SU-DHL-6 (cell line): ENCODE measurements at regions not wholly inside any gene's neighbourhood (a gene's known extent, or its start where the extent isn't known, plus 50 kb on each side); places are given as distances from the start of the nearest gene placed in this dataset.

Source experiments
- CTCF ChIP-seq: fragments of 200-600 bp; sonication (generic); IDR thresholded peaks from one replicate; pipeline ENCODE4 v1.5.1; 2017; ENCODE audit warnings: antibody characterized with exemption, mild to moderate bottlenecking, low read length, moderate library complexity; ENCODE audit not compliant: insufficient read depth, poor library complexity, severe bottlenecking
- EZH2phosphoT487 ChIP-seq: fragments of 200-600 bp; sonication (generic), shearing (Covaris generic); conservative IDR thresholded peaks from 2 replicates; pipeline ENCODE4 v1.6.1; 2018; ENCODE audit warnings: mild to moderate bottlenecking, antibody characterized with exemption, low read length, moderate library complexity, mixed read lengths

DNA sequence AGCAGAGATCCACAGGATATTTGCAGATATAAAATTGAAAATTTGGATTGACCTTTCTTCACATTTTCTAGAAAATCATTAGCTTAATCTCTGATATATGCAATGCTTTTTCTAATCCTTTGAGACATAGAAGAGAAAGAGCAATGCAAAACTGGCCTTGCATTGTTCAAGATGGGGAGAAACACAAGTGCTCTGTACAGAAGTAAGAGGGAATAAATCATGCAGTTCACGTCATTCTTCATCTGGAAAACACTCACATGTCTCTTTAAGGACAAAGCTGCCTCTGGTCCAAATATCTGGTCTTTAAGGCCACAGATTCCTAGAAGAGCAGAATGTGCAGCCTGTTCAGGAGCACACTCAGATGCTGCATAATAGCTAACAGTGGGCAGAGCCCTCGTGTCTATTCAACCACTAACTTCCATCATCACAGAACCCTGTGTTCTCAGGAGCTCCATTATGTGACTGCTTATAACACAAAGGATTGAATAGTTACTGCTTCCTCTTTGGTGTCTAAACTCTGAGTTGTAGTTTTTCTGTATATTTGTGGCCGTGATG is 277.5 kb downstream of the PLK2 start:
- TF ChIP-seq CTCF (no peak), EZH2phosphoT487 (no peak)
